Mesothelial cell of epicardium (in vitro differentiated cells): ENCODE measurements at regions not wholly inside any gene's neighbourhood (a gene's known extent, or its start where the extent isn't known, plus 50 kb on each side); places are given as distances from the start of the nearest gene placed in this dataset.

Source experiments
- DNase-seq, 2 experiments: peaks; one replicate each; pipeline ENCODE4 v3.0.0; 2021; ENCODE audit warnings: low spot score in 2 of 2; ENCODE audit not compliant: unreplicated experiment in 2 of 2
- H3K27ac Mint-ChIP-seq: 2 replicates; pipeline ENCODE4 v1.8.0; 2021; ENCODE audit warnings: mixed read lengths
- H3K27me3 Mint-ChIP-seq: 2 replicates; pipeline ENCODE4 v1.8.0; 2021; ENCODE audit warnings: low read depth, mixed read lengths
- H3K36me3 Mint-ChIP-seq: 2 replicates; pipeline ENCODE4 v1.8.0; 2021; ENCODE audit warnings: mixed read lengths
- H3K4me1 Mint-ChIP-seq: 2 replicates; pipeline ENCODE4 v1.8.0; 2021; ENCODE audit warnings: mixed read lengths
- H3K4me3 Mint-ChIP-seq: 2 replicates; pipeline ENCODE4 v1.8.0; 2021; ENCODE audit warnings: mild to moderate bottlenecking, moderate library complexity, mixed read lengths
- H3K9me3 Mint-ChIP-seq: 2 replicates; pipeline ENCODE4 v1.8.0; 2021; ENCODE audit warnings: mixed read lengths
- CTCF ChIP-seq: fragments of 200-600 bp; sonication (generic); IDR thresholded peaks from one replicate; pipeline ENCODE4 v1.5.0; 2021; ENCODE audit warnings: antibody characterized with exemption; ENCODE audit not compliant: unreplicated experiment

DNA sequence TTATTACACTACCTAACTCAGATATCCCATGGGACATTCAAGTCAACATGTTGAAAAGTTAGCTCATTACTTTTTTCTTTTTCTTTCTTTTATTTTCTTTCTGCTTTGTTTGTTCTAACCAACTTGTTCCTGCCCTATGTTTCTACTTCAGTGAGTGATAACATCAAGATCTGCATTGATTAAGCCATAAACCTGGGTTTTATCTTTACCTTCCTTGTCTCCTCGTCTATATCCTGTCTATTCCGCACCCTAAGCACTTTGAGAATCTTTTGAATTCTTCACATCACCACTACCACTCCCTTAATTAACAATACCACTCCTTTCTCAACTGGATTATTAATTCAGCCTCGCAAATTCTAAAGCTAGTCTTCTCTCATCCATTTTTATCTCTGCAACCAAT, 81.9 kb upstream of the AVPR1A start:
- H3K27me3 Mint-ChIP-seq, result peaks cover 3% of the 10 kb centered on the region
- no peak for TF ChIP-seq CTCF
- no peak overlapping the region for H3K27ac Mint-ChIP-seq
- DNase-seq, result no peak
- H3K4me3 Mint-ChIP-seq, result no peak overlapping the region
- no peaks in the 10 kb centered on the region for H3K9me3 Mint-ChIP-seq
- no peaks in the 10 kb centered on the region for H3K4me1 Mint-ChIP-seq
- H3K36me3 Mint-ChIP-seq, result no peaks in the 10 kb centered on the region

DNA sequence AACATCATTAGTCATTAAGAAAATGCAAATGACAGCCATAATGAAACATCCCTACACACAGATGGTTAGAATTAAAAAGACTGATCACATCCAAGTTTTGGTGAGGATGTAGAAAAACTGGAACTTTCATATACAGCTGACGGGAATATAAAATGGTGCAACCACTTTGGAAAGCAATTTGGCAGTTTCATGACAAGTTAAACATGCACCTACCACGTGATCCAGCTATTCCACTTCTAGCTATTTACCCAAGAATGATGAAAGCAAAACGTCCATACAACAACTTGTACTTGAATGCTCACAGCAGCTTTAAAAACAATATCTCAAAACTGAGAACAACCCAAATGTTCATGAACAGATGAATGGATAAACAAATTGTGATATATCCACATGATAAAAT, 77.9 kb upstream of the AVPR1A start:
- Mint-ChIP-seq H3K9me3 (no peaks in the 10 kb centered on the region), H3K27ac (no peak overlapping the region)

GRCh38 chr12:63226792-63227463, 75.9 kb upstream of the AVPR1A start:
- DNase-seq, result no peak
- no peaks in the 10 kb centered on the region for H3K4me1 Mint-ChIP-seq
- H3K27ac Mint-ChIP-seq, result no peak overlapping the region
- H3K36me3 Mint-ChIP-seq, result no peaks in the 10 kb centered on the region
- no peak for TF ChIP-seq CTCF
- peaks cover 10% of the 10 kb centered on the region for H3K27me3 Mint-ChIP-seq
- H3K4me3 Mint-ChIP-seq, result no peak overlapping the region
- no peaks in the 10 kb centered on the region for H3K9me3 Mint-ChIP-seq

More for the DNA sequence above, 77.9 kb upstream of the AVPR1A start:
- no peak for DNase-seq
- TF ChIP-seq CTCF, result no peak
- Mint-ChIP-seq H3K4me1 (no peaks in the 10 kb centered on the region), H3K4me3 (no peak overlapping the region), H3K36me3 (no peaks in the 10 kb centered on the region), H3K27me3 (peaks cover 4% of the 10 kb centered on the region)

GRCh38 chr12:63224396-63224795, 73.4 kb upstream of the AVPR1A start:
- DNase-seq, result no peak
- no peaks in the 10 kb centered on the region for H3K36me3 Mint-ChIP-seq
- no peaks in the 10 kb centered on the region for H3K4me1 Mint-ChIP-seq
- no peaks in the 10 kb centered on the region for H3K9me3 Mint-ChIP-seq
- H3K27ac Mint-ChIP-seq, result no peak overlapping the region
- H3K4me3 Mint-ChIP-seq, result no peak overlapping the region
- peaks cover 13% of the 10 kb centered on the region for H3K27me3 Mint-ChIP-seq
- TF ChIP-seq CTCF, result no peak

- H3K36me3 Mint-ChIP-seq, result no peaks in the 10 kb centered on the region
- no peaks in the 10 kb centered on the region for H3K9me3 Mint-ChIP-seq
- H3K27me3 Mint-ChIP-seq, result peaks cover 11% of the 10 kb centered on the region
- H3K4me3 Mint-ChIP-seq, result no peak overlapping the region
- no peak overlapping the region for H3K27ac Mint-ChIP-seq
- no peaks in the 10 kb centered on the region for H3K4me1 Mint-ChIP-seq
- no peak for TF ChIP-seq CTCF
- DNase-seq, result no peak
Observed at GRCh38 chr12:63223128-63223527, 72.1 kb upstream of the AVPR1A start.

GRCh38 chr12:63222582-63222981, 71.6 kb upstream of the AVPR1A start:
- Mint-ChIP-seq H3K9me3 (no peaks in the 10 kb centered on the region), H3K4me1 (no peaks in the 10 kb centered on the region), H3K27ac (no peak overlapping the region), H3K36me3 (no peaks in the 10 kb centered on the region), H3K27me3 (peaks cover 12% of the 10 kb centered on the region), H3K4me3 (no peak overlapping the region)
- TF ChIP-seq CTCF, result no peak
- DNase-seq, result no peak
